ENCODE measurements at regions not wholly inside any gene's neighbourhood (a gene's known extent, or its start where the extent isn't known, plus 50 kb on each side); places are given as distances from the start of the nearest gene placed in this dataset.

- CTCF ChIA-PET, result no interaction called here
Measured at GRCh38 chr12:46900734-46901463, 75.1 kb upstream of the SLC38A4 start.

More at GRCh38 chr12:46900734-46901463, 75.1 kb upstream of the SLC38A4 start:
- no peak for TF ChIP-seq RAD21 (IDR thresholded peaks at IDR 0.05; ENCODE audit: low read depth)
- TF ChIP-seq CBX3 (IDR thresholded peaks at IDR 0.05; ENCODE audit: low read depth), result no peak
- no peak for TF ChIP-seq ZFX (IDR thresholded peaks at IDR 0.05)
- TF ChIP-seq MAX (IDR thresholded peaks at IDR 0.05), result no peak
- no peak for TF ChIP-seq EZH2phosphoT487 (IDR thresholded peaks at IDR 0.05; ENCODE audit: borderline replicate concordance)
- no peak for TF ChIP-seq FOSL1 (IDR thresholded peaks at IDR 0.05; ENCODE audit: low read depth)
- no peak for TF ChIP-seq YY1 (IDR thresholded peaks at IDR 0.05; ENCODE audit: extremely low read depth, insufficient replicate concordance, low read depth, low read length)
- TF ChIP-seq ELF1 (IDR thresholded peaks at IDR 0.05; ENCODE audit: borderline replicate concordance, low read depth), result no peak
- no peak for TF ChIP-seq POLR2A (IDR thresholded peaks at IDR 0.05; ENCODE audit: borderline replicate concordance, extremely low read depth, insufficient read depth, insufficient read length)
- no peak for TF ChIP-seq ZNF274 (IDR thresholded peaks at IDR 0.05; ENCODE audit: low read depth, low read length)
- TF ChIP-seq SIN3A (IDR thresholded peaks at IDR 0.05; ENCODE audit: low read depth), result no peak
- no peak for TF ChIP-seq TCF7L2 (IDR thresholded peaks at IDR 0.05; ENCODE audit: borderline replicate concordance, extremely low read depth, insufficient read depth, insufficient read length)
- no peak for TF ChIP-seq ATF3 (IDR thresholded peaks at IDR 0.05)
- no peak for TF ChIP-seq POLR2AphosphoS5 (IDR thresholded peaks at IDR 0.05; ENCODE audit: low read depth, low read length)
- TF ChIP-seq EGR1 (IDR thresholded peaks at IDR 0.05; ENCODE audit: low read depth), result no peak
- no TSS peak for BruUV-seq (replicated peaks)
- POLR2A ChIA-PET, result no interaction called here
- Histone ChIP-seq H3K79me2 (ENCODE audit: insufficient read depth, low read length) (no peaks in the 10 kb centered on the region), H3K9me3 (ENCODE audit: control insufficient read depth in 1 of 2, insufficient read depth in 1 of 2, low read depth in 1 of 2, low read length in 2 of 2) (no peaks in the 10 kb centered on the region), H3K27ac (ENCODE audit: low read depth, low read length) (no peak overlapping the region), H2AFZ (ENCODE audit: low read depth, low read length, poor library complexity, severe bottlenecking) (no peak overlapping the region), H3K4me2 (ENCODE audit: low read length) (no peak overlapping the region), H3K36me3 (ENCODE audit: control insufficient read depth in 1 of 2, insufficient read depth in 2 of 2, low read length in 2 of 2) (no peaks in the 10 kb centered on the region), H3K27me3 (ENCODE audit: insufficient read depth, low read length) (no peaks in the 10 kb centered on the region), H3K9me2 (ENCODE audit: insufficient read depth) (no peaks in the 10 kb centered on the region), H3K4me1 (ENCODE audit: control insufficient read depth in 1 of 2, insufficient read depth in 2 of 2, low read length in 2 of 2) (no peaks in the 10 kb centered on the region), H3K9ac (ENCODE audit: low read length) (no peak overlapping the region), H3K4me3 (replicated peaks in 1 of 2; ENCODE audit: low read depth in 1 of 2, low read length in 2 of 2) (no peak overlapping the region), H4K20me1 (ENCODE audit: insufficient read depth) (no peaks in the 10 kb centered on the region)
- DNase-seq (ENCODE audit: low read depth, low spot score) (no peak), ATAC-seq (no peak)
- RAD21 ChIA-PET (ENCODE audit: low non-redundant PET in 1 of 2, low total read pairs in 2 of 2, uncharacterized antibody in 2 of 2, unreplicated experiment in 2 of 2), result no interaction called here
- intact Hi-C loops (cut with micrococcal nuclease), result no loop called here
